GM18505 (cell line): ENCODE measurements at regions not wholly inside any gene's neighbourhood (a gene's known extent, or its start where the extent isn't known, plus 50 kb on each side); places are given as distances from the start of the nearest gene placed in this dataset.
"Not testable (repeated sequence)": the region's sequence is repeated elsewhere in the genome, so short reads cannot be mapped to it uniquely, and the experiment has no call there.

Source experiments
- ATAC-seq: cut with Tn5 transposase; IDR thresholded peaks from one replicate; pipeline ENCODE4 v1.9.1; 2021; ENCODE audit not compliant: unreplicated experiment
- POLR2A ChIP-seq: IDR thresholded peaks from 4 replicates; pipeline ENCODE4 v1.6.1; 2011; ENCODE audit warnings: borderline replicate concordance; ENCODE audit not compliant: insufficient read depth, insufficient read length; ENCODE audit errors: extremely low read depth

DNA sequence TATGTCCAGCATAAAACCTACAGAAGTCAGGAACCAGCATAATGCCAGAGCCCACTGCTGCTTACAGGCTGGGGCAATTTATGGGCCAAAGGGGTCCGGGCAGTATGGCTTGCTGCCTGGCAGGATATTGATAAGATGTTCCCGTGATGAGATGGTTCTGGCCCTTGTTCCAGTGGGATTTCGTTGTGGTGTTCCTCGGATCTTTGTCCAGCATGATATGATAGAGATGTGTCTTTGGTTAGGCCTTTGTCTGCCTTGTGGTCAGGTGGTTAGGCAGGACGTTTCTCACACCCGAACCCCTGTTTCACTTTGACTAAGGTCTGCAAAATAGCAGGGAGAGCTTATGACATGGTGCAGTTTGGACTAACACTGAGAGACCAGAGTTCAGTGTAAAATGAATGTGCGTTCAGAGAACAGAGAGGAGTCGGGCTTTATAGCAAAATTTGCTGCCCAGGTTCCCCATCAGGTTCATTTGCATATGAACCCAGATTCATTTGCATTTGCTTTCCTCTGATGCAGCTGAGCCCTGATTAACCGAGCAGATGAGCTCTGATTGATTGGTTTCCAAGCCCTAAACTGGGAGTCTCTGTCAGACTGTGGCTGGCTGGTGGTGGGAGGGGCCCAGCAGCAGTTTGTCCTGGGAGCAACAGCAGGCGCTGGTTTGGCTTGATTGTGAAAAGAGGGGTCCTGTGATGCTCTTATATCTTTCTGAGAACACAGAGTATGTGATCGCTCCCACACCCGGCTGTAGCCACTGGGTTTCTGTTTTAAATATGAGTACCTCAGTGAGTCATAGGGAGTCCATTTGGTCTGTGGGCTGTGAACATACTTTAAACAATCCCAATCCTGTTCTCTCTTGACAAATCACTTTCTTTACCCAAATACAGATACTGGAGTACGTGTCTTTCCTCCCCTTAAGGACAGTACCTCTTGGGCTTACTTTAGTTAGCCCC is 156.3 kb upstream of the PZP start:
- no peak for TF ChIP-seq POLR2A
- peak; percentile 81 for ATAC-seq

- no peak for TF ChIP-seq POLR2A
- no peak for ATAC-seq
Measured at GRCh38 chr12:9363145-9363544, 154.9 kb upstream of the PZP start.

DNA sequence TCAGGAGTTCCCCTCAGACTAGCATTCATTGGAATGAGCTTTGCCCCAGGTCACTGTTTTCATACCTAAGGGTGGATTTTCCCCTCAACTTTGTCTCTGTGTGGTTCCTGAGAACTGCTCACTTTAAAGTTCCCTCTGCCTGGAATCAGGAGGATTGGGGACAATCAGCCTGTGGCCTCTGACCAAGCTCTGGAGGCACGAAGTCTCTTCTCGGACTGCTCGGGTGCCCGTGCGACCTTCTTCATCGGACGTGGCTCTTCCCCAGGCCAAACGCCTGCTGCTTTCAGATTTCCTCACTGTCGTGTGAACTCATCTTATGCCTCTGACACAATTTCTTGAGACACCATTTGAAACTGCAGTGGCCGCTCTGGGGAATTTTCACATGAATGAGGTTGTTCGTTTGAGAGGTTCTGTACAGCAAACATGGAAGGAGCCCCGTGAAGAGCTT is 153.7 kb upstream of the PZP start:
- no peak for TF ChIP-seq POLR2A
- ATAC-seq: no peak

- ATAC-seq: not testable (repeated sequence)
Measured at GRCh38 chr12:9354009-9354754, 146.0 kb upstream of the PZP start.

DNA sequence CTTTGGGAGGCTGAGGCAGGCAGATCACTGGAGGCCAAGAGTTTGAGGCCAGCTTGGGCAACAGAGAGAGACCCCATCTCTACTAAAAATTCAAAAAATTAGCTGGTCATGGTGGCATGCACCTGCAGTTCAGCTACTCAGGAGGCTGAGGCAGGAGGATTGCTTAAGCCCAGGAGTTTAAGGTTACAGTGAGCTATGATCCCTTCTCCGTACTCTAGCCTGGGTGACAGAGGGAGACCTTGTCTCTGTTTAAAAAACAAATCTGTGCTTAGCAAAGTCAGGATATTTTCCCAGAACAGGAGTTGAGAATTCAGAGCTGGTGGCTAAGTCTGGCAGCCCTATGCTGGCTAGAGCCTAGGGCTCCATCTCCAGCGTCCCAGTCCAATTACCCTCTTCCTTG is 142.9 kb upstream of the PZP start:
- no peak for TF ChIP-seq POLR2A
- ATAC-seq: no peak

DNA sequence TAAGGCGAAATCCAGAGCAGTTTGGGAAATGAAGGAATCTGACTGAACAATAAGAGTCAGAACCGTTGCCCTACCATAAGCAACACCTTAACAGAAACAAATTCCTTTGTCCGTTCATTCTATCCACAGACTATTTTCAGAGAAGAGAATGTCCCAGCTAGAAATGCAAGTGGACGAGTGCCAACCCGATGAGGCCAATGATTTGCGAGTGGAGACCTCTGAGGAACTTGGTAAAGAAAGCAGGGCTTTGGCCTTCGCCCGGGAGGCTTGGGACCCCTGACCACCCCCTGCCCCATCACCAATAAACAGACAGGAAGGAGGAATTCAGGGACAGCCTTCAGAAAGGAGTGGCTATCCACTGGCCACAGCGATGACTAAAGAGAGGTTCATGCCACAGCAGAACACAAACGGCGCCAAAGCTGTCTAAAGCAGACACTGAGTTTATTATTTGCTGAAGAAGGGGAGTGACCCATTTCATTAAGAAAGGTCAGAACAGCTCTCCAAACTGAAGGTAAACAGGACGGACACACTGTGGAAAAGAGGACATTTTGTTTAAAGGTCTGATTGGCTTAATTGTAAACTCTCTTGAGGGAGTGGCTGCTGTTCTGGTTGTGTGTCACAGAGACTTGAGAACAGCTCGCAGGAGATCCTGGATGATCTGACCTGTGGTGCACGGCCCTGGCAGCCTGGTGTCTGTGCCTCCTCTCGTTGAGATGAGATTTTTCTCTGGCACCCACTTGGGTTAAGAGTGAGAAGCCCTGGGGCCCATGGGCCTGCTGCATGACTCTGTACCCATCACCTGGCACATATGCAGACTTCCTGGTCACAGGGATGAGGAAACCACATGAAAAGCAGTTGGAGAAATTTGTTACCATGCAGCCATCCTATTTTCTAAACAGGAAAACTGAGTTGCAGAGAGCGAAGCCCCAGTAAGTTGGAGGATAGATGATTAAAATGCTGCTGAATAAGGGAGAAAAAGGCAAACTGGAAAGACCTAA is 142.0 kb upstream of the PZP start:
- ATAC-seq: no peak

GRCh38 chr12:9348906-9349518 is 140.8 kb upstream of the PZP start:
- ATAC-seq: no peak
- TF ChIP-seq POLR2A: no peak

More for the DNA sequence above, 142.0 kb upstream of the PZP start:
- TF ChIP-seq POLR2A: no peak

- no peak for ATAC-seq
Measured at GRCh38 chr12:9347328-9348127, 139.3 kb upstream of the PZP start.

GRCh38 chr12:9346866-9347327 is 138.7 kb upstream of the PZP start:
- TF ChIP-seq POLR2A: no peak
- no peak for ATAC-seq

More at GRCh38 chr12:9347328-9348127, 139.3 kb upstream of the PZP start:
- no peak for TF ChIP-seq POLR2A

DNA sequence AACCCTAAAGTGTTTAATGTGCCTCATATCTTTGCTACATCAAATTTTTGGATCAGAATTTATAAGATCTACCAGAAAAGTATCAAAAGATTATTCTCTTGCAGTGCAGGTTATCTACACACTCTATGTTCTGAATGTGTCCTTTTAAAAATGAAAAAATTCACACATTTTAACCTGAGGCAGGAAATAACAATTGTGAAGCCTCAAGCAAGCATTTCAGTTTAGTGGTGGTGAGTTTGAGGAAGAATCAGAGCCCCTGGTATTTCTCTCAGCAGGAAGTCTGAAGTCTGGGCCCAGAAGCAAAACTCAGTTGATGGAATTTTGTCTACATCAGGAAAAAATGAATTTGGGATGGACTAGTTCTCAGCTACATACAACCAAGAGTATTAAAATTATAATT is 137.0 kb upstream of the PZP start:
- no peak for ATAC-seq
- no peak for TF ChIP-seq POLR2A

DNA sequence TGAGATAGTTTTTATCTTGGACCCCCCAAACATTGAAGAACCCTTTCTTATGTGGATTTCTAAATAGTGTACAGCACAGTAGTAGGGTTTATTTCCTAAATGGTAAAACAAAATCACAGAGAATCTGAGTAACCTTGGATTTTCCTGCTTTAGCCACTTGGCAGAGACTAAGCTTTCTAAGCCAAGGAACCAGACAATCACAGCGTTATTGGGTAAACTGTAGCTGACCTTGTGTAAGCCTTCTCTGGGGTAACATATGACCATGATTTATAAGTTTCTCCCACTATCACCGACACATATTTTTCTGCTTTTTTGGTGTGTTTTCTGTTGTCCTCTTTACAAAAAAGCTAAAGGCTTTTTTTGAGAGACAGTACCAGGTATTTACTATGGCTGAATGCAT is 136.3 kb upstream of the PZP start:
- no peak for TF ChIP-seq POLR2A
- ATAC-seq: no peak

GRCh38 chr12:9343731-9344130 is 135.5 kb upstream of the PZP start:
- TF ChIP-seq POLR2A: no peak
- no peak for ATAC-seq
